Hematopoietic multipotent progenitor cell treated with erythropoietin and hydrocortisone succinate and interleukin-3 and kit ligand, for 4 days (in vitro differentiated cells): ENCODE measurements at regions not wholly inside any gene's neighbourhood (a gene's known extent, or its start where the extent isn't known, plus 50 kb on each side); places are given as distances from the start of the nearest gene placed in this dataset.
"Not testable (repeated sequence)": the region's sequence is repeated elsewhere in the genome, so short reads cannot be mapped to it uniquely, and the experiment has no call there.

Experiments used
- DNase-seq: peaks from one replicate; pipeline ENCODE4 v3.0.0-alpha.2; 2015

DNA sequence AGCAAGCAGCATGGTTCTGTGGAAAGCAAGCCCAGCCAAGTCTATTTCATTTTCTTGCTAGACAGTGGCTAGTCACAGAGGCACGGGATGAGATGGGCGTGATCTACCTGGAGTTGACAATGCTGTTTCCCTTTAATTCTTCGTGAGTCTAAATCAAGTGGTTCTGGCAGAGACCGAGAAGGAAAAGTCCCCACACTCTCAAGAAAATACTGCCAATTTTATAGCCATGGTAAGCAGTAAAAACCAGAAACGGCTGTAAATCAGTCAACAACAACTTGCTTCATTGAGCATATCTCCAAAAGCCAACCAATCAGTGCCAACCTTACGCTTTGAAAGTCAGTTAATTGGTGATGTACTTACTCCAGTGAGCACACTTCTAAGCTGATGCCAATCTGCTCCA, 223.4 kb downstream of the SEC23IP start:
- no peak for DNase-seq

DNA sequence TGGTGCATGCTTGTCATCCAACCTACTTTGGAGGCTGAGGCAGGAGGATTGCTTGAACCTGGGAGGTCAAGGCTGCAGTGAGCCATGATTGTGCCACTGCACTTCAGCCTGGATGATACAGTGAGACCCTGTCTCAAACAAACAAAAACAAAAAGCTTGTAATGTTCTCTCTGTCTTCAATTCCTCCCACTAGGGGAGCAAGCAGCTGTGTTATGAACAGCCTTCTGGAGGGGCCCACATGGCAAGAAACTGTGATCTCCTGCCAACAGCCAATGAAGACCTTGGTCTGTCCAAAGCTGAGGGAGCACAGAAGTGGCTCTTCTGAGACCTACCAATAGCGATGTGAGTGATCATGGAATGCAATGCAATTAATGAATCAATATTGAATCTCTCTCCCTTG, 229.2 kb downstream of the SEC23IP start:
- no peak for DNase-seq

DNA sequence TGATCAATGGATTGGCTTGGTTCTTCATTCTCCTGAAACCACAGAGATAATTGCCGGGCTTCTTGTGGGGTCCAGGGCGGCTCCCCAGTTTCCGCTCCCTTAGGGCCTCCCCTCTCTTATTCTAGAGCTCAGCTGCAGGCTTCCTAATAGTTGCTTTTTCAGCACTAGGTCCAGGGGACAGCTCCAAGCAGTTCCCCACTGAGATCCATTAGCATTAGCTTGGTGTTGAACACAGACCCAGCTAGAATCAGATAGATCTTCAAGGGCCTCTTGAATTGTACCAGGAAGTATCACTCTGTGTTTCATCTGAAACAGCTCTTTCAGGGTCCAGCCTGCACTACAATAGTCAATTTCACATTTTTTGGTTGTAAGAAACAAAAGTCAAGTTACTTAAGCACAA, 238.7 kb downstream of the SEC23IP start:
- DNase-seq = peak; percentile 71

DNA sequence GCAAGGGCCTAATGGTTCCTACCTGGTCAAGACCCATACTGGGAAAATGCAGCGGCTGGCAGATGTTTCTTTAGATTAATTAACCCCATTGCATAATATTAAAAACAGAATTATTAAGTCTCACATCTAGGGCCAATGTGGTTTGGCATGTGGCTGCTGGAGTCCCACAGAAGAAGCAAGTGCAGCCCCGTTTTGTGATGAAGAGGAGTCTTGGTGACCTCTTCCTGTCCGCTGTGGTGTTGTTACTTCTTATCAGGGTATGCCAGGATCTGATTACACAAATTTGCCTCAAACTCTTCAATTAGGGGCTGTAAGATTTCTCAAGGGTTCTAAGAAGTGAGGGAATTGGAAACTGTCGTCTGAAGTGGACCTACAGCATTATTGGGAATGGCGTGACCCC, 240.3 kb downstream of the SEC23IP start:
- DNase-seq = peak; percentile 85

DNA sequence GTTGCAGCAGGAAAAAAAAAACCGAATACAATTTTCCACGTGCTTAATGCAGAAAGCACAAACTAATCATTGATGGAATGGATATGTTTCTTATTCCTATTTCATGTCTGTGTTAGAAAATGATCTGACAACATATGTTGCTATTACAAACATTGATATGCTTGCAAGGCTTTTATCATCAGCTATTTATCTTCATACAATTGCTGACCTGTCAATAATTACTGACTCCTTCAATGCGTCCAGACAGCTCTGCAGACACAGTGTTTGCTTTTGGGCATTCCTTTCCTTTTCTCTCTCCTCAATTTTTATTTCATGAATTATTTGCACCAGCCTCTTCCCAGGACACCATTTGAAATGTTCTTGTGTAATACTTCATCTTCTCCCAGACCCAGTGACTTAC, 246.2 kb downstream of the SEC23IP start:
- DNase-seq = no peak

DNA sequence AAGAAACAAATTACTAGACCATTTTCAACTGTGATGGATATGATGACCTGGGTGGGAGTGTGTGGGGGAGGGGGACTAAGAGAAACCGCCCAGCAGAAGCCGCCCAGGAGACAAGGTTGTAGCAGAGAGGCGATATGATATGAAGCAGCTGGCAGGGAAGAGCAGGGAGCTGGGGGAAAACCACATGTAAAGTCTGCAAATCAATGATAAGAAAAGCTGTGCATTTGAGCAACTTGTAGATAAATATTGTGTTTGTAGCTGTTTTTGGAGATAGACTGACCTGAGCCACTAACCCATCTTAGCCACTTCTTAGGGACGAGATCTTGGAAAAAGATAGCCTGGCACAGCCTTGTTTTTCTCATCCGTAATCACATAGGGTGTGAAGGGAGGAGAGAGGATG, 252.6 kb downstream of the SEC23IP start:
- peak; percentile 92 for DNase-seq

DNA sequence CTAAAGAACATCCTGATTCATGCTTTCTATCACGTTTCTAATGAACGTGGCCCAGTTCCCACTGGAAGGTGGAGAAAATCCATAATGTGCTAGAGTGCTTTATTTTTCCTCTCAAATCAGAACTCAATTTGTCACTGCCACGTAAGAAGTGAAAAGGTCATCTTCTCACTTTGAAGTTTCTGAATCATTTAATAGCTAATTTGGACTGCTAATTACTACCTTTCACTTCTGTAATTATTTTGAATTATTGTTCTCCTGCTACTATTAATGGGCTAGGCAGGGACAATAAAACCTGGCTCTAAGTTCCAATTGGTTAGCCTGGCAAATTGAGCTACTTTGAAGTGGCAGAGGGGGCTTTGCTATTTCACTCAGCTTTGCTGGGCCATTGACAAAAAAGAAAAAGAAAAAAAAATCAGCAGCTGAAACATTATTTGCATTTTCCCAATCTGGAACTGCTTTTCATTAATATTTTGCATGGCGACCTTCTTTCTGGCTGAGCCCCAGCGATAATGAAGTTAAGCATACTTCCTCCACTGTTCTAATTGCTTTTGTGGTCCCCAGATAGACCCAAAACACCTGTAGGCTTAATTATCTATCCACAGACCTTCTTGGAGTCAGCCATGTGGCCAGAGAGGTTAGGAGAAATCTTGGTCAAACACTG, 264.2 kb downstream of the SEC23IP start:
- no peak for DNase-seq

DNA sequence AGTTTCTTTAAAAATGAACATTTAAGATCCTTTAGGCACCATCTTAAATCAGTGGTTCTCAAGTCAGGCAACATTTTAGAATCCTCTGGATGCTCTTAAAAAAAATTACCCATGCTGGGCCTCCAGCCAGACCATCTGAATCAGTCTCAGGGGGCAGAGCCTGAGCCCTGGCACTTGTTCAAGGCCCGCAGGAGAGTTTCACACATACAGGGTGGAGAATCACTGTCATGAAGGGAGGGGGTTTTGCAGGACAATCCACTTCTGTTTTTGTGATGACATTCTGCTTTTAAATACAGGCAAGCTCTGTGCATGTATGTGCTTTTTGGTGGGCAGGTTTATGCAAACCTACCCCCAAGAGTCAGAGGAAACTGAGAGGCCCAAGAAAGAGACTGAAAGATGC, 268.6 kb downstream of the SEC23IP start:
- DNase-seq = no peak

DNA sequence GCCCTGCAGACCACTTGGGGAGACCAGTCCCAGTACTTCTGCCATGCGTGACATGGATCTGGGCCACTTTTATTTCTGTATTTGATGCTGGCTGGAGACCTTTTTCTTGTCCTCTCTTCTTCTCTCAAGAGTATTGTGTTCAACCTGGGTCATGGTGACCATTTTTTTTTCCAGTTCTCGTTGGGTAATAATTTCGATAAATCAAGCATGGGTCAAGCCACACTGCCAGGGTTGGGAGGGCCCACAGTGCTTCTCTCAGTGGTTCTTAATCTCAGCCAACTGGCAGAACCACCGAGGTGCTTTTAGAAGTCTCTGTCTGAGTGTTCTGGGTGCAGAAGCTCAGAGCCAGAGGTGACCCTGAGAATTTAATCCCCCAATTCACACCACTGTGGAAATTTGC, 269.9 kb downstream of the SEC23IP start:
- DNase-seq = no peak

DNA sequence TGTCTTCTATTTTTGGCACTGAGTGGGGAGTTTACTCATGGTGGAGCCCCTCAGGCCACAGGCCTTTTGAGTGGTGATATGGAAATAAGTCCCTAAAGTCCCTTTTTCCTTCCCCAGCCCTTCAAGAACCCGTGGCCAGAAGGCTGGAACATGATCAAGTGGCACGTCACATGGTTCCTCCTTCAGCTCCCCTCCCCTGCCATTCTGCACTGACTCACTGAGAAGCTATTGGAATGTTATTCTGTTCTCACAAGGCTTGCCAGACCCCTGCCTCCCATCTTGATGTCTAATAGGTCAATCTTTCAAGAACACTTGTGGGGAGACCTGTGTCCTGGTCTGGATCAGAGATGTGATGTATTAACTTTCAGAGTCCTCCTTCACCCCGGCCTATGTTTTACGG, 279.8 kb downstream of the SEC23IP start:
- no peak for DNase-seq

DNA sequence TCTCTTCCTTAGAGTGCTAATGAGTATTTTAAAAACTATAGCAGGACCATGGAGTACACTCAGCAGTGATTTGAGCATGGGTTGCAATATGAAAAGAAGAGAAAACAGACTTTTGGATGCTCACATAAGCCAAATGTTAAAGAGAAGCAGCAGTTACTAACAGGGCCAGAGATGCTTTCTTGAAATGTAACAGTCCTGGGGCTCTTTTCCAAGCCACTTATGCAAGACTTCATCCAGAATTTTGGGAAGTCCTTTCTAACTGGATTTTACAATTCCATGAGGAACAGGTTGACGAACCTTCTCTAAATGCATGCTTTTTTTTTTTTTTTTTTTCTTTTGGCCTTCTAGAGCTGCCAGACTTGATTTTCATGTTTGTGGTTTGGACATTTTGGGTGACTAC, 282.0 kb downstream of the SEC23IP start:
- DNase-seq = no peak

DNA sequence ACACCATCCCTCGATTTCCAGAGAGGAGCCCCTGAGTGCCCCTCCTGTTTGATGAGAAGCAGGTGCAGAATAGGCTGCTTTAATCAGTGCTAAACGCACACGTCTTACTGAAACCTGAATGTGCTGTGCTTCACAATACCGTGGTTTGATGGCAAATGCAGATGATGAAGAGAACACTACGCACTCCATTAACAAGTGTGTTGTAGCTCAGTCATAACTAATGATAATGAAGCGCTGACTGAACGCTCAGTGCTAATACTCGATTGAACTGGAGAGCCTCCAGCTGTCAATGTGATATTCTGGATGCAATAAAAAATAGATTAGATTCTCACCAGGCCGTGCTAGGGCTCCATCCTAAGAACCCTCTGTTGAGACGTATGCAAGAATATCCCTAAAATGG, 279.7 kb upstream of the PLPP4 start:
- no peak for DNase-seq

DNA sequence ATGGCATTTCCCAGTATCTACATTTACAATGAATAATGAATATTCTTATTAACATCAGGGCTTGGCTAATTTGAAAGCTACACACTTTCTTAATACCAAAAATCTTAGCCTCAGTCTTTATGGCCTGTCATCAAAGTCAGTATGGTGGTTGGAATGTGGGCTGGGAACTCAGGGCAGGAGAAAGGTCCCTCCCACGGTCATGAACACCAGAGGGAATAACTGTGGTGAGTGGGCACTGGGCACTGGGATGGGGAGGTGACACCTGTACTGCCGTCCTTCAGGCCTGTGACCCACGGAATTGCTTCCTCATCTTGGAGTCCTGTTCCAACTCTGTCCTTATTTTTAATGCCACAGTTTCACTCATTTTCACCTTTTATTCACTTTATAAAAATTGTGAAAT, 276.9 kb upstream of the PLPP4 start:
- DNase-seq = no peak

DNA sequence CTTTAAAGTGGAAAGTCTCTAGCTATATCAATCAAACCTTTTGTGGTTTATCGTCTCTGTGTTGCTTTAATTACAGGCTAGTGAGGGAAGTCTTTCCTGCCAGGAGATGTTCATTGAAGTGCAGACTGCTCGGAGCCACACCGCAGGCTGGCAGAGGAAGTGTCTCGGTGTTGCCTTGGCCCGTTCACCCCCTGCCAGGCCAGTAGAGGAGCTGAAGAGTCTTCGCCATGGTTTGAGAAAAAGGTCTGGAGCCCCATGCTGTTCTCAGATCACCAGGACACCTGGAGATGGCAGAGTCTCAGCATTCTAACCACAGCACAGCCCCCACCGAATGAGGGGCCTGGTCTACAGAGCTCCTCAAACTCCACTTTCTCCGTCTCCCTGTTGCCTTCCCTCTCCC, 275.9 kb upstream of the PLPP4 start:
- DNase-seq = no peak

DNA sequence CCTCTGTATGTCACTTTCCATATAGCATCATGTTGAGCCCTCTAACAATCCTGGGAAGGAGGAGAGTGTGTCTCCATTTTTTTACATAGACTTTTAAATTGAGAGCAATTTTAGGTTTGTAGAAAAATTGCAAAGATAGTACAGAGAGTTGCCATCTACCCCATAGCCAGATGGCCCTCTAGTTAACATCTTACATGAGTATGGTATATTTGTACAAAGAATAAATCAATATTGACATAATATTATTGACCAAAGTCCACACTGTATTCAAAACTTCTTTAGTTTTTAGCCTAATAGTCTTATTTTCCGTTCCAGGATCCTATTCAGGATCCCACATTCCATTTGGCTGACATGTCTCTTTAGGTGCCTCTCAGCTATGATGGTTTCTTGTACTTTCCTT, 274.6 kb upstream of the PLPP4 start:
- no peak for DNase-seq

DNA sequence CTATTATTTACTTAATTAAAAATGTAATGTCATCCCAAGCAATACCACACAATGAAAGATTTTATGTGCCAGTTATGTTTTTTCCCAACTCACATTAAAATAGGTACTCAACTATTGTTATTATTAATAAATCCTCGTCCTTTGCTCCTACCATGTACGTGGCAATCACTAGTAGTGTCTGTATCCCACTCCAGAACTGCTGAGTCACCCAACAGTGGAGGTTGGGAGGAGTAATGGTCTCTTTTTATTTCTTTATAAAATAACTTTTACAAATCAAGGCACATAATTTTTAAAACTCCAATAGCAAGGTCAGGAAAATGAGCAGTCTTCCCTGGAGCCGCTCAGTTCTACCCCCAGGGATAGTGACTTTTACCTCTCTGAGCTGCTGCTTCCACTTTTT, 273.5 kb upstream of the PLPP4 start:
- no peak for DNase-seq

DNA sequence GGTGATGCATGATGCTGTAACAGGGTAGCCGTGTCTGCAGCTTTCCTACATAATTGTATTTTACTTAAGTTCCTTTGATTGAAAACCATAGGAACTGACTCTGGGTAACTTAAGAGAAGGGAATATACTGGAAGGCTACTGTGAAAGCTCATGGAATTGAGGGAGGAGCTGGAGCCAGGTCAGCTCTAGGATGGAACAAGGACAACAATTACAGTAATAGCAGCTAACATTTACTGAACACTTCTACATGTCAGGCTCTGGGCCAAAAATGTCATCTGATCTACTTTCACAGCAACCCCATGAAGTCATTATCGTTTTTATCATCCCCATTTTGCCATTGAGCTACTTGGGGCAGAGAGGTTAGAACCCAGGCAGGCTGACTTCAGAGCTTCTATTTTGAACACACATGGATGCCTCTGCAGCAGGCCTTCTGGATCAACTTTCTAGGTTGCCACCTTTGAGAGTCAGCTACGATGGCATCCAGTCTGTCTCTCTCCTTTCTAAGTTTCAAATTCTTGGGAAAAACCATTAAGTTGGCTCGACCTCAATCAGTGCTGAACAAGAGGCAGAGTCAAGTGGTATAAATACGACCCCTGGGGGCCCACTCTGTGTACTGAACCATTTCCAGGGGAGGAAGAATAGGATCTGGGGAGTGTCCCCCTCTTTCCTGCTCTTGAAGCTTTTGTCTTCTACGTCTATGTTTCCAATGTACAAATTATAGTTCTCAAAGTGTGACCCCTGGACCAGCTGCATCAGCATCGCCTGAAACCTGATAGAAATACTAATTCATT, 272.3 kb upstream of the PLPP4 start:
- DNase-seq = no peak

DNA sequence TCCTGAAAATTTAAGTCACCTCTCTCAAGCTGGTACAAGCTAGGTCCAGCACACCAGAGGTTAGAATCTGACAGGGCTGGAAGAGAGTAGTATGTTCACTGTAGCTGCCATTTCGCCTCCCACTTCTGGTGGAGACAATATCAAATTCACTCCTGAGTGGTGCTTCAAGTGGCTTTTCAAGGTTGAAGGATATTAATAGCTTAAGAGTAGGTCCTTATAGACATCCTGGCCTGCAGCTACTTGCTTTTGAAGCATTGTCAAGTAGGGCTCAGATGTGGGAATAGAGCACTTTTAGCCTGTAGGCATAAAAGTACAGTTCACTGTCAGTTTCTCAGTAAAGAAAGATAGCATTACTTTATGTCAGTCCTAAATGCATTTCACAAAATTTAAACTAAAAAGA, 270.5 kb upstream of the PLPP4 start:
- no peak for DNase-seq

DNA sequence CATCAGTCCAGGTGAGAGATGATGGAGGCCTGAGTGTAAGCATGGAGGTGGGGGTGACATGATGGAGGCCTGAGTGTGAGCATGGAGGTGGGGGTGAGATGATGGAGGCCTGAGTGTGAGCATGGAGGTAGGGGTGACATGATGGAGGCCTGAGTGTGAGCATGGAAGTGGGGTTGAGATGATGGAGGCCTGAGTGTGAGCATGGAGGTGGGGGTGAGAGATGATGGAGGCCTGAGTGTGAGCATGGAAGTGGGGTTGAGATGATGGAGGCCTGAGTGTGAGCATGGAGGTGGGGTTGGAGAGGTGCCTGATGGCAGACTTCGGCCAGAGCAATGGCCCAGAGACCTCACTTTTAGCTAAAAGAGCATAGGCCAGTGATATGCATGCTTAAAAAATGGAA, 269.9 kb upstream of the PLPP4 start:
- not testable (repeated sequence) for DNase-seq

DNA sequence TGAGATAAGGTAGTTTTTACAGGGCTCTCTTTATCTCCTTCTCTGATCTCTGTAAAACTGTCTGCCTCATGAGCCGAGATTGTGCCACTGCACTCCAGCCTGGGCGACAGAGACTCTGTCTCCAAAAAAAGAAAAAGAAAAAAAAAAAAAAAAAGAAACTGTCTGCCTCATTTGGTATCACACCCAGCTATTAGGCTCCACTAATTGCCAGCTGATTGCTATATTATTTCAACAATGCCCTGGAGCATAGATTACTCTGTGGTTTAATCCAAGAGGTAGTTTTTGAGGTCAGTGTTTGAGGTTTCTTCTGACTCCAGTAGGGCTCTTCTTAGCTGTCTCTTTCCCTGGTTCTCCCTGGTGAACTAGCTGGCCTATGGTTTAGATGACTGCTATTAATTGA, 268.1 kb upstream of the PLPP4 start:
- no peak for DNase-seq

DNA sequence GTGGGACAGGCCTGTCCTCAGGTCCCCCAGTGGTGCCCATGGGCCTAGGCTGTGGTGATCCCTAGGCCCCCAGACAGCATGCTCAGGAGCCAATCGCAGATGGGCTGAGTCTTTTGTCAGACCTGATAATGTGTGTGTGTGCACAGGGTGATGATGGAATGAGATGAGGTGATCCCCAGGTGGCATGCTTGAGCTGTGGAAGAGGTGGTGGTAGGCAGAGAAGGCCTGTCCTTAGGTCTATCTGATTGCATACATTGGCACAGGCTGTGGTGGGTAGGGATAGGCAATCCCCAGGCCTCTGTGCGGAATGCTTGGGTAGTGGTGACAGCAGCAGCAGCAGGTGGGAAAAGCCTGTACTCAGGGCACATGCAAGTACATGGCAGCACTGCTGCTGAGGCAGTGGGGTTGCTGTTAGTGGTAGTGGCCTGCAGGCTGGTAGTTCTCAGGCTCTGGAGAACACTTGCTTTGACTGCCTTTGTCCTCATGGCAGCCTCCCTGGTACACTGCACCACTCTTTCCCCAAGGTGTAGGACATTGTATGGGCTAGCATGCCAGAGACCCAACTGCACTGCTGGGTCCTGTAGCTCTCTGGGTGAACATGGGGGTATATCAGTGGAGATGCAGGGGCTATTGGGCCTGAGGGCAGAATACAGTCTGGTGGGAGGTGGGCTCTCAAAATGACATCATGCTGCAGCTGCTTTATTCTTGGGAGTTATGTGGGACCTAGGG, 260.9 kb upstream of the PLPP4 start:
- no peak for DNase-seq

DNA sequence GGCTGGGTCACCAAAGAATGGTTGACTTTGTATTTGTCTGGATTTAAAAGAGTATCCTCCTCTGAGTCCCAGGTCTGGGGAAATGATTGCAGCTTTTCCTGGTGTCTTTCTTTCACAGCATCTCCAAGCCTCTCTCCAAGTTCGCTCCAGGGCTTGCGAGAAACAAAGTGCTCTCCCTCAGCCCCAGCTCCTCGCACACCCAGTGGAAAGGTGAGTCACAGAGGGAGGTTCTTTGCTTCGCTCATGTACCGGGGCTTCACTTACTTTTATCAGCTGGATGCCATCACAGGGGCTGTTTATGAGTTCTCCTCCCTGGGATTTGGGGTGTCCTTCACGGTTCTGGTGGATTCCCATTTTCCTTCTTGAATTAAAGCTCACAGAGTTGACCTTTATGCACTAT, 252.2 kb upstream of the PLPP4 start:
- DNase-seq = no peak

DNA sequence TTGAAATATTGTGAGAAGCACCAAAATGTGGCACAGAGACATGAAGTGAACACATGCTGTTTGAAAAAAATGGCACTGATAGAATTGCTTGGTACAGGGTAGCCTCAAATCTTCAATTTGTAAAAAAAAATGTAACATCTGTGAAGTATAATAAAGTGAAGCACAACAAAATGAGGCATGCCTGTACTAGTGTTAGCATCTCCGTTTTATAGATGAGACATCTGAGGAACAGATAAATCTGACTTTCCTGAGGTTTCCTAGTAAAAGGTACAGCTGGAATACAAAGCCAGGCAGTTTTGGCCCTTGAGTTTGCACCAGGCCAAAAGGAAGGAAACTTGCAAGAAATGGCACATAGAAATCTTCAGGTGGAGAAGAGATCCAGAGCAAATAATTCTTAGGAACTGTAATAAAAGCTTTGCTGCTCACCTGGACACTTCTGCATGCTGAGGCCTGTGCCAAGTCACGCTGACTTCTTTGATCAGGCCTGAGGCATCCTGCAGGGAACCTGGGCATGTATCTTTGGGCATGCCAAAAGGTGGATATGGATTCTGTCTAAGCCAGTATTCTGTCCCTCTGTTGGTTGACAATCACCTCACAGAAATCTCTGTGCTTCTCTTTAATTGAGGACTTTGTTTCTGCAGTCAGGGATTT, 251.5 kb upstream of the PLPP4 start:
- DNase-seq = no peak

DNA sequence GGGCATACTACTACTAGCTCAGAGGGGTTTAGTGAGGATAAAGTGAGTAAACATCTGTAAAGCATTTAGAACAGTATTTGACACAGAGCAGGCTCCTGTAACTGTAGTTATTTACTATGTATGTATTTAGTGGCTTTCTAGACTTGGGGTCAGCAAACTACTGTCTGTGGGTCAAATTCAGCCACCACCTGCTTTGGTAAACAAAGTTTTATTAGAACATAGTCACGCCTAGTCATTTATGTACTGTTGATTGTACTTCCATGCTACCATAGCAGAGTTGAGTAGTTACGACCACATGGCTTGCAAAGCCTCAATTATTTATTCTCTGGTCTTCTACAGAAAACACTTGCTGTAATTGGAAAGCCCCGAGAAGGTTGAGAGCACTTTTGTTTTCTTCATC, 248.5 kb upstream of the PLPP4 start:
- DNase-seq = no peak
